ENCODE measurements at regions not wholly inside any gene's neighbourhood (a gene's known extent, or its start where the extent isn't known, plus 50 kb on each side); places are given as distances from the start of the nearest gene placed in this dataset.

- TF ChIP-seq, protein P1, sequence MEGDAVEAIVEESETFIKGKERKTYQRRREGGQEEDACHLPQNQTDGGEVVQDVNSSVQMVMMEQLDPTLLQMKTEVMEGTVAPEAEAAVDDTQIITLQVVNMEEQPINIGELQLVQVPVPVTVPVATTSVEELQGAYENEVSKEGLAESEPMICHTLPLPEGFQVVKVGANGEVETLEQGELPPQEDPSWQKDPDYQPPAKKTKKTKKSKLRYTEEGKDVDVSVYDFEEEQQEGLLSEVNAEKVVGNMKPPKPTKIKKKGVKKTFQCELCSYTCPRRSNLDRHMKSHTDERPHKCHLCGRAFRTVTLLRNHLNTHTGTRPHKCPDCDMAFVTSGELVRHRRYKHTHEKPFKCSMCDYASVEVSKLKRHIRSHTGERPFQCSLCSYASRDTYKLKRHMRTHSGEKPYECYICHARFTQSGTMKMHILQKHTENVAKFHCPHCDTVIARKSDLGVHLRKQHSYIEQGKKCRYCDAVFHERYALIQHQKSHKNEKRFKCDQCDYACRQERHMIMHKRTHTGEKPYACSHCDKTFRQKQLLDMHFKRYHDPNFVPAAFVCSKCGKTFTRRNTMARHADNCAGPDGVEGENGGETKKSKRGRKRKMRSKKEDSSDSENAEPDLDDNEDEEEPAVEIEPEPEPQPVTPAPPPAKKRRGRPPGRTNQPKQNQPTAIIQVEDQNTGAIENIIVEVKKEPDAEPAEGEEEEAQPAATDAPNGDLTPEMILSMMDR (IDR thresholded peaks at IDR 0.05): no peak
- TF ChIP-seq, protein P2, sequence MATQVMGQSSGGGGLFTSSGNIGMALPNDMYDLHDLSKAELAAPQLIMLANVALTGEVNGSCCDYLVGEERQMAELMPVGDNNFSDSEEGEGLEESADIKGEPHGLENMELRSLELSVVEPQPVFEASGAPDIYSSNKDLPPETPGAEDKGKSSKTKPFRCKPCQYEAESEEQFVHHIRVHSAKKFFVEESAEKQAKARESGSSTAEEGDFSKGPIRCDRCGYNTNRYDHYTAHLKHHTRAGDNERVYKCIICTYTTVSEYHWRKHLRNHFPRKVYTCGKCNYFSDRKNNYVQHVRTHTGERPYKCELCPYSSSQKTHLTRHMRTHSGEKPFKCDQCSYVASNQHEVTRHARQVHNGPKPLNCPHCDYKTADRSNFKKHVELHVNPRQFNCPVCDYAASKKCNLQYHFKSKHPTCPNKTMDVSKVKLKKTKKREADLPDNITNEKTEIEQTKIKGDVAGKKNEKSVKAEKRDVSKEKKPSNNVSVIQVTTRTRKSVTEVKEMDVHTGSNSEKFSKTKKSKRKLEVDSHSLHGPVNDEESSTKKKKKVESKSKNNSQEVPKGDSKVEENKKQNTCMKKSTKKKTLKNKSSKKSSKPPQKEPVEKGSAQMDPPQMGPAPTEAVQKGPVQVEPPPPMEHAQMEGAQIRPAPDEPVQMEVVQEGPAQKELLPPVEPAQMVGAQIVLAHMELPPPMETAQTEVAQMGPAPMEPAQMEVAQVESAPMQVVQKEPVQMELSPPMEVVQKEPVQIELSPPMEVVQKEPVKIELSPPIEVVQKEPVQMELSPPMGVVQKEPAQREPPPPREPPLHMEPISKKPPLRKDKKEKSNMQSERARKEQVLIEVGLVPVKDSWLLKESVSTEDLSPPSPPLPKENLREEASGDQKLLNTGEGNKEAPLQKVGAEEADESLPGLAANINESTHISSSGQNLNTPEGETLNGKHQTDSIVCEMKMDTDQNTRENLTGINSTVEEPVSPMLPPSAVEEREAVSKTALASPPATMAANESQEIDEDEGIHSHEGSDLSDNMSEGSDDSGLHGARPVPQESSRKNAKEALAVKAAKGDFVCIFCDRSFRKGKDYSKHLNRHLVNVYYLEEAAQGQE (IDR thresholded peaks at IDR 0.05; ENCODE audit: insufficient read depth in 1 of 2, low read depth in 2 of 2, low read length in 1 of 2): no peak
- TF ChIP-seq SIN3A (IDR thresholded peaks at IDR 0.05; ENCODE audit: borderline replicate concordance, insufficient read depth, low read depth, low read length): no peak
- no peak for TF ChIP-seq POLR2AphosphoS5 (IDR thresholded peaks at IDR 0.05; ENCODE audit: low read depth, low read length)
- TF ChIP-seq TCF7L2 (IDR thresholded peaks at IDR 0.05; ENCODE audit: low read depth, low read length): no peak
These were observed 594.8 kb upstream of the ADGRL2 start for GRCh38 chr1:81205956-81206355.

All from Panc1 (cell line).